GM13976 (cell line): ENCODE measurements at regions not wholly inside any gene's neighbourhood (a gene's known extent, or its start where the extent isn't known, plus 50 kb on each side); places are given as distances from the start of the nearest gene placed in this dataset.

ENCODE experiments used
- DNase-seq: peaks from one replicate; pipeline ENCODE4 v3.0.0; 2012; ENCODE audit warnings: low spot score
- in situ Hi-C: fragments of 300-500 bp; cut with MboI; formaldehyde crosslinking; loops from one replicate; pipeline ENCODE4 v1.12.0; 2022; ENCODE audit warnings: low sequenced_read_pairs, mixed read lengths, inconsistent platforms; ENCODE audit not compliant: unreplicated experiment
- TF ChIP-seq, protein P1 (sequence below): IDR thresholded peaks from 2 replicates; pipeline ENCODE4 v1.5.1; 2012; ENCODE audit warnings: borderline replicate concordance, mild to moderate bottlenecking; ENCODE audit not compliant: insufficient read depth; ENCODE audit errors: extremely low read depth, missing control alignments, control extremely low read depth

DNA sequence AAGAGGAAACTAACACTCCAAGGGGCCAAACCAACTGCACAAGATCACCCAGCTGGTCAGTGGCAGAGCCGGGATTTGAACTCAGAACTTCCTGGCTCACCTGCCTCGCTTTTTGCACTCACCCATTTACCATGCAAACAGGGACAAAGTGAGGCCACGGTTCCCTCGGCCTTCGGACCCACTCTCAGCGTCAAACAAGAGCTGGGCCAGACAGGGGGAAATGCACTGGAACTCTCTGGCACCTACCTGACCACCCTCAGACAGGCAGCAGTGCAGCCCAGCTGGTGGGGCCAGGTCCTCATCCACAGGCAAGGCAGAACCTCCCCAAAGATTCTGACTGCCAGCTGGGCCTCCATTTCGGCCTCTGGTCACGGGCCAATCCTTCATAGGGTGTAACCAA is 93.7 kb upstream of the SRSF6 start:
- no peak for DNase-seq
- TF ChIP-seq, protein P1, sequence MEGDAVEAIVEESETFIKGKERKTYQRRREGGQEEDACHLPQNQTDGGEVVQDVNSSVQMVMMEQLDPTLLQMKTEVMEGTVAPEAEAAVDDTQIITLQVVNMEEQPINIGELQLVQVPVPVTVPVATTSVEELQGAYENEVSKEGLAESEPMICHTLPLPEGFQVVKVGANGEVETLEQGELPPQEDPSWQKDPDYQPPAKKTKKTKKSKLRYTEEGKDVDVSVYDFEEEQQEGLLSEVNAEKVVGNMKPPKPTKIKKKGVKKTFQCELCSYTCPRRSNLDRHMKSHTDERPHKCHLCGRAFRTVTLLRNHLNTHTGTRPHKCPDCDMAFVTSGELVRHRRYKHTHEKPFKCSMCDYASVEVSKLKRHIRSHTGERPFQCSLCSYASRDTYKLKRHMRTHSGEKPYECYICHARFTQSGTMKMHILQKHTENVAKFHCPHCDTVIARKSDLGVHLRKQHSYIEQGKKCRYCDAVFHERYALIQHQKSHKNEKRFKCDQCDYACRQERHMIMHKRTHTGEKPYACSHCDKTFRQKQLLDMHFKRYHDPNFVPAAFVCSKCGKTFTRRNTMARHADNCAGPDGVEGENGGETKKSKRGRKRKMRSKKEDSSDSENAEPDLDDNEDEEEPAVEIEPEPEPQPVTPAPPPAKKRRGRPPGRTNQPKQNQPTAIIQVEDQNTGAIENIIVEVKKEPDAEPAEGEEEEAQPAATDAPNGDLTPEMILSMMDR, result no peak
- in situ Hi-C loops, result no loop called here

DNA sequence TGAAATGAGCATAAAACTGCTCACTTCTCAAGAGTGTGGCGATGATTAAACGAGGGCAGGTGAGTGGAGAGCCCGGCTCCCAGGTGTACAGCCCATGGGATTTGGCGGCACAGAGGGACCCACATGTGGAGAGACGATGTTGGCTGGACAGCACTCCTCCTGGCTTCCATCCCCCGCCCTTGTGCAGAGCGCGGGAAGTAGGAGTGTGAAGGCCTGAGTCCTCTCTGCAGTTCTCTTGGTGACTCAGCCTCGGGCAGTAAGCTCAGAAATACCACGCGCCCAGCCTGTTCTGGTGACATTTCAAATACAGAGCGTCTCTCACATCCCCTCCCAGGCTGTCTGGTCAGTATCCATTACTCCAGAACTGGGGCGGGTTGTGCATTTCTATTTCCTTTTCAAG is 94.2 kb upstream of the SRSF6 start:
- in situ Hi-C loops, result no loop called here
- DNase-seq, result no peak
- TF ChIP-seq, protein P1, result no peak

DNA sequence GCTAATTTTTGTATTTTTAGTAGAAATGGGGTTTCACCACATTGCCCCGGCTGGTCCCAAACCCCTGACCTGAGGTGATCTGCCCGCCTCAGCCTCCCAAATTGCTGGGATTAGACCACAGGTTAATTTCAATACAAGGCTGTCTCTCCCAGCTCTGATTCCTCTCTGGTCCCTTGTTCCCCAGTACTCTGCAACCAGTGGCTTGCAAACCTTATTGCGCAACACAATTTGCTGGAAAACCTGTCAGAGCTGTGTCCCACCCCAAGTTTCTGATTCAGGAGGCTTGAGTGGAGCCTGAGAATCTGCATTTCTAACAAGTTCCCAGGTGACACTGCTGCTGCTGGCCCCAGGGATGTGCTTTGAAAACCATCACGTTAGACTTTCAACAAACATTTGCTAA is 96.2 kb upstream of the SRSF6 start:
- DNase-seq, result no peak
- TF ChIP-seq, protein P1, result no peak
- in situ Hi-C loops, result no loop called here

DNA sequence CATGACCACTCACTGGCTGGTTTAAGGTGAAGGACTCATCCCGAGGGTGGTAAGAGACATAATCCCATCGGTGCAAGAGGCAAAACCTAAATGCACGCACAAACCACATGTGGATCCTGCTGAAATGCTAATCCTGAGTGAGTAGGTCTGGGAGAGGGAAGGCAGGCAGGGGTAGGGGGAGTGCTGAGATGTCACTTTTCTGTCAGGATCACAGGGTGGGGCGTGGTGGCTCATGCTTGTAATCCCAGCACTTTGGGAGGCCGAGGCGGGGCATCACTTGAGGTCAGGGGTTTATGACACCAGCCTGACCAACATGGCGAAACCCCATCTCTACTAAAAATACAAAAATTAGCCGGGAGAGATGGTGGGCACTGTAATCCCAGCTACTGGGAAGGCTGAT is 97.7 kb upstream of the SRSF6 start:
- in situ Hi-C loops, result no loop called here
- DNase-seq, result no peak
- TF ChIP-seq, protein P1, result no peak

DNA sequence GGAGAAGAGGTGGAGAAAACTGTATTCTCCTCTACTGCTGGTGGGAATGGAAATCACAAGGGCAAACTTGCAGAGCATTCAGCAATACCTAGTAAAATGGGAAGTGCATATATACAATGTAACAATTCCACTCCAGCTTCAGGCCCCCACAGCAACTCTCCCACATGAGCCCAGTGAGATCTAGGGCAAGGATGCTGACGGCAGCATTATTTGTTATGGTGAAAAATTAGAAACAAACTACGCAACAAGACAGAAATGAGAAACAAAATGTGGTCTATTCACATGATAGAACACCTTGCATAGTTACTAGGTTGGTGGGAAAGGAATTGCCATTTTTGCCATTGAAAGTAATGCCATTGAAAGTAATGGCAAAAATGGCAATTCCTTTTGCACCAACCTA is 98.9 kb upstream of the SRSF6 start:
- in situ Hi-C loops, result no loop called here
- no peak for DNase-seq
- TF ChIP-seq, protein P1, result no peak

DNA sequence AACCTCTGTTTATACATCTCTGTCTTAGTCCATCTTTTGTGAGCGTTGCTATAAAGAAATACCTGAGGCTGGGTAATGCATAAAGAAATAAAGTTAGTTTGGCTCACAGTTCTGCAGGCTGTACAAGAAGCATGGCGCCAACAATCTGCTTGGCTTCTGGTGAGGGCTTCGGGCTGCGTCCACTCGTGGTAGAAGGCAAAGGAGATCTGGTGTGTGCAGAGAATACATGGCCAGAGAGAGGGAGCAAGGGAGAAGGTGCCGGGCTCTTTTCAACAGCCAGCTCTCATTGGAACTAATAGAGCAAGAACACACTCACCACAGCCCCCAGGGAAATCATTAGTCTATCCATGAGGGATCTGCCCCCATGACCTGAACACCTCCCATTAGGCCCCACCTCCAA is 100.3 kb upstream of the SRSF6 start:
- TF ChIP-seq, protein P1, result no peak
- in situ Hi-C loops, result no loop called here
- DNase-seq, result no peak

DNA sequence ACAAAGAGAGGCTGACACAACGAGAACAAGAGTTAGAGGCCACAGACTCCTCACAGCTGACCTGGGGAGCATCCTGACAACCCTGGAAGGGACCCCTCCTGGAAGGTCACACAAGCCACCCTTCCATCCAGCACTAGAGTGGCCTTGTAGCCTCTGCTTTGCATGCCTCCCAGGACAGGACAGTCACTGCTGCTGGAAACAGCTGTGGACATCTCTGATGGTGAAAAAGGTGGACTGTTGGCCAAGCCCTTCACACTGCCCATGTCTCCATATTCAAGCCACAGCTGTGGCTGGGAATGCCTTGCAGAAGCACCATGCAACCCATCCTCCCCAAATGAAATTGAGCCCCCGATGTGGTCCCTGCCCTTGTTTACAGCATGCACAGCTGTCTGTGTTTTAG is 102.1 kb upstream of the SRSF6 start:
- in situ Hi-C loops, result no loop called here
- TF ChIP-seq, protein P1, result no peak
- DNase-seq, result no peak
